ENCODE measurements at regions not wholly inside any gene's neighbourhood (a gene's known extent, or its start where the extent isn't known, plus 50 kb on each side); places are given as distances from the start of the nearest gene placed in this dataset.
A peak's percentile ranks its signal among the peaks of the same experiment; 100 is the strongest.

- H3K9me3 ChIP-seq: no peaks in the 10 kb centered on the region
- peak overlapping the region; percentile 24 to 44 for H3K4me3 ChIP-seq (ENCODE audit: low read depth in 1 of 2, low read length in 1 of 2)
- no peak for TF ChIP-seq CTCF (IDR thresholded peaks at IDR 0.05)
- no peaks in the 10 kb centered on the region for H3K36me3 ChIP-seq
- peaks cover 65 to 69% of the 10 kb centered on the region in 2 experiments for H3K4me1 ChIP-seq (ENCODE audit: control insufficient read depth in 1 of 2, insufficient read depth in 1 of 2, low read depth in 1 of 2, low read length in 1 of 2)
- no peaks in the 10 kb centered on the region for H3K27me3 ChIP-seq
- peak overlapping the region; percentile 98 for H3K27ac ChIP-seq
These were observed 67.2 kb upstream of the PELI1 start for GRCh38 chr2:64211276-64211921.

- TF ChIP-seq CTCF (IDR thresholded peaks at IDR 0.05): no peak
- no peaks in the 10 kb centered on the region for H3K36me3 ChIP-seq
- peaks cover 69 to 71% of the 10 kb centered on the region in 2 experiments for H3K4me1 ChIP-seq (ENCODE audit: control insufficient read depth in 1 of 2, insufficient read depth in 1 of 2, low read depth in 1 of 2, low read length in 1 of 2)
These were observed 68.1 kb upstream of the PELI1 start for GRCh38 chr2:64212346-64212745.

GRCh38 chr2:64212801-64213321 lies 68.6 kb upstream of the PELI1 start:
- H3K36me3 ChIP-seq: no peaks in the 10 kb centered on the region
- no peak for TF ChIP-seq CTCF (IDR thresholded peaks at IDR 0.05)
- H3K27ac ChIP-seq: peak overlapping the region; percentile 98
- H3K4me1 ChIP-seq (ENCODE audit: control insufficient read depth in 1 of 2, insufficient read depth in 1 of 2, low read depth in 1 of 2, low read length in 1 of 2): peaks cover 75 to 77% of the 10 kb centered on the region in 2 experiments
- H3K27me3 ChIP-seq: no peaks in the 10 kb centered on the region
- H3K4me3 ChIP-seq (ENCODE audit: low read depth in 1 of 2, low read length in 1 of 2): peak overlapping the region; percentile 24 to 33
- no peaks in the 10 kb centered on the region for H3K9me3 ChIP-seq

More at GRCh38 chr2:64212346-64212745, 68.1 kb upstream of the PELI1 start:
- peak overlapping the region; percentile 98 for H3K27ac ChIP-seq
- no peaks in the 10 kb centered on the region for H3K27me3 ChIP-seq
- peak overlapping the region; percentile 24 to 44 for H3K4me3 ChIP-seq (ENCODE audit: low read depth in 1 of 2, low read length in 1 of 2)
- no peaks in the 10 kb centered on the region for H3K9me3 ChIP-seq

GRCh38 chr2:64213532-64214275 lies 69.5 kb upstream of the PELI1 start:
- TF ChIP-seq CTCF (IDR thresholded peaks at IDR 0.05): no peak
- H3K27me3 ChIP-seq: no peaks in the 10 kb centered on the region
- H3K36me3 ChIP-seq: no peaks in the 10 kb centered on the region
- H3K9me3 ChIP-seq: no peaks in the 10 kb centered on the region
- peak overlapping the region in 1 of 2 experiments; percentile 33 for H3K4me3 ChIP-seq (ENCODE audit: low read depth in 1 of 2, low read length in 1 of 2)
- H3K27ac ChIP-seq: peak overlapping the region; percentile 98
- H3K4me1 ChIP-seq (ENCODE audit: control insufficient read depth in 1 of 2, insufficient read depth in 1 of 2, low read depth in 1 of 2, low read length in 1 of 2): peaks cover 78 to 82% of the 10 kb centered on the region in 2 experiments

- no peaks in the 10 kb centered on the region for H3K36me3 ChIP-seq
- H3K27ac ChIP-seq: peak overlapping the region; percentile 98
- no peaks in the 10 kb centered on the region for H3K27me3 ChIP-seq
- H3K4me3 ChIP-seq (ENCODE audit: low read depth in 1 of 2, low read length in 1 of 2): peak overlapping the region; percentile 1 to 33
- no peak for TF ChIP-seq CTCF (IDR thresholded peaks at IDR 0.05)
- H3K9me3 ChIP-seq: no peaks in the 10 kb centered on the region
- H3K4me1 ChIP-seq (ENCODE audit: control insufficient read depth in 1 of 2, insufficient read depth in 1 of 2, low read depth in 1 of 2, low read length in 1 of 2): peaks cover 80 to 82% of the 10 kb centered on the region in 2 experiments
These were observed 70.3 kb upstream of the PELI1 start for GRCh38 chr2:64214281-64215115.
